ENCODE measurements at regions not wholly inside any gene's neighbourhood (a gene's known extent, or its start where the extent isn't known, plus 50 kb on each side); places are given as distances from the start of the nearest gene placed in this dataset.

- no peaks in the 10 kb centered on the region for H3K9me3 ChIP-seq
- no peak for TF ChIP-seq POLR2A (IDR thresholded peaks at IDR 0.05)
- no peak for TF ChIP-seq CTCF (IDR thresholded peaks at IDR 0.05)
- no peak for TF ChIP-seq EP300 (IDR thresholded peaks at IDR 0.05)
- 58 to 66% (median 64%) methylated on average over 7 of the region's 7 CpGs for WGBS, 3 donors
- no peaks in the 10 kb centered on the region for H3K36me3 ChIP-seq
- H3K4me1 ChIP-seq (ENCODE audit: insufficient read depth) = no peaks in the 10 kb centered on the region
- intact Hi-C loops (cut with DNase I) = no loop called here
- H3K27me3 ChIP-seq = no peaks in the 10 kb centered on the region
- no peak for DNase-seq
- H3K4me3 ChIP-seq = no peak overlapping the region
- H3K27ac ChIP-seq = no peak overlapping the region
These were observed 463.6 kb upstream of the KCNMB2 start for GRCh38 chr3:178072391-178073305.

GRCh38 chr3:178073366-178073765, 462.9 kb upstream of the KCNMB2 start:
- TF ChIP-seq POLR2A (IDR thresholded peaks at IDR 0.05) = no peak
- TF ChIP-seq EP300 (IDR thresholded peaks at IDR 0.05) = no peak
- TF ChIP-seq CTCF (IDR thresholded peaks at IDR 0.05) = no peak
- 91 to 96% (median 95%) methylated on average over 3 of the region's 3 CpGs for WGBS, 3 donors
- no peak for DNase-seq
- H3K4me3 ChIP-seq = no peak overlapping the region
- H3K27ac ChIP-seq = no peak overlapping the region
- no peaks in the 10 kb centered on the region for H3K36me3 ChIP-seq
- no peaks in the 10 kb centered on the region for H3K27me3 ChIP-seq
- no peaks in the 10 kb centered on the region for H3K4me1 ChIP-seq (ENCODE audit: insufficient read depth)
- intact Hi-C loops (cut with DNase I) = no loop called here
- no peaks in the 10 kb centered on the region for H3K9me3 ChIP-seq

- no peaks in the 10 kb centered on the region for H3K36me3 ChIP-seq
- H3K4me1 ChIP-seq (ENCODE audit: insufficient read depth) = peaks cover 2% of the 10 kb centered on the region
- no peaks in the 10 kb centered on the region for H3K27me3 ChIP-seq
- intact Hi-C loops (cut with DNase I) = no loop called here
- H3K9me3 ChIP-seq = no peaks in the 10 kb centered on the region
- 85 to 96% (median 94%) methylated on average over 5 of the region's 5 CpGs for WGBS, 3 donors
- no peak for DNase-seq
- no peak for TF ChIP-seq EP300 (IDR thresholded peaks at IDR 0.05)
- H3K27ac ChIP-seq = no peak overlapping the region
- no peak overlapping the region for H3K4me3 ChIP-seq
These were observed 460.9 kb upstream of the KCNMB2 start for GRCh38 chr3:178075344-178075743.

DNA sequence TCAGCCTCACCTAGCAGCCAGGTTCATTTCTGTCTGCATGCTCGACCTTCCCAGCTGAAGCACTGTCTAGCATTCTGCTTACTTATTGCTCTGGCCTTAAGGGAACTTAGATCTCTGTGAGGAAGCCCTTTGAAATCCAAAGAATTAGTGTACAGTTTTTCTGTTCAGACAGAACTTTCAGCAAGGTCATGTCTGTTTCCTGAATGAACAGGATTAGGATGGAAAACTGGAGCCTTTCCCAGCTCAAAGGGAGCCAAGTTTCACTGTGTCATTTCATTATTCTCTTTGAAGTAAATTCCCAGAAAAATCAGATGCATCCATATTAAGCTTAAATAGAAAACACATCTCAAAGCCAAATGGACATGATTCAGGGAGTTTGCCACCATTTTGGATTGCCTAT, 457.3 kb upstream of the KCNMB2 start:
- WGBS, 3 donors = 3 to 7% (median 3%) methylated on average over 1 of the region's 1 CpG
- intact Hi-C loops (cut with DNase I) = no loop called here
- Histone ChIP-seq H3K27ac (no peak overlapping the region), H3K4me3 (no peak overlapping the region), H3K4me1 (ENCODE audit: insufficient read depth) (peaks cover 6% of the 10 kb centered on the region), H3K9me3 (no peaks in the 10 kb centered on the region), H3K27me3 (no peaks in the 10 kb centered on the region), H3K36me3 (no peaks in the 10 kb centered on the region)
- TF ChIP-seq CTCF (IDR thresholded peaks at IDR 0.05) (no peak), EP300 (IDR thresholded peaks at IDR 0.05) (no peak), POLR2A (IDR thresholded peaks at IDR 0.05) (no peak)
- peak in 3 of 5 donors; percentile 53 to 70 (median 56) for DNase-seq

DNA sequence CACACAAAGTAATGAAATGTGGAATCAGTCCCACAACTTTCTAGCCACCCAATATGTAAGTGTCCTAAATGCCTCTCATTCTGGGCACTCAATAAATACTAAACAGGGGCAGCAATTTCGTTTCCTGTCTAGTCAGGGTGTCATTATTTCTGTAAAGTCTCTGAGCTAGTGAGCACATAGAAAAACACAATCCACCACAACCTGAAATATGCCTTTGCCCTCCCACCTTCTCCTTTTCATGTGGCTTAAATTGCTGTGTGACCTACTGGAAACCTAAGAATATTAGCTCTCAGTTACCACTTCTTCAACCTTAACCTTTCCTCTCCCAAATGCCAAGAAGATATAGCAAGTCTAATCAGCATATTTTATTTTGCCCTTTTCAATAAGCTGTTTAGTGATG, 456.3 kb upstream of the KCNMB2 start:
- TF ChIP-seq EP300 (IDR thresholded peaks at IDR 0.05) (no peak), POLR2A (IDR thresholded peaks at IDR 0.05) (no peak), CTCF (IDR thresholded peaks at IDR 0.05) (no peak)
- Histone ChIP-seq H3K27ac (no peak overlapping the region), H3K4me1 (ENCODE audit: insufficient read depth) (peaks cover 9% of the 10 kb centered on the region), H3K27me3 (no peaks in the 10 kb centered on the region), H3K4me3 (no peak overlapping the region), H3K36me3 (no peaks in the 10 kb centered on the region), H3K9me3 (no peaks in the 10 kb centered on the region)
- DNase-seq = no peak
- WGBS, 3 donors = 49 to 71% (median 54%) methylated on average over 1 of the region's 1 CpG
- intact Hi-C loops (cut with DNase I) = no loop called here

Measured in ovary (tissue), 7 donors.